IMR-90 (cell line): ENCODE measurements at regions not wholly inside any gene's neighbourhood (a gene's known extent, or its start where the extent isn't known, plus 50 kb on each side); places are given as distances from the start of the nearest gene placed in this dataset.

Experiments
- ATAC-seq: fragments of 200-7000 bp; cut with Tn5 transposase; 2 replicates; pipeline ENCODE4 v1.9.1; 2020; ENCODE audit warnings: low read depth, mild to moderate bottlenecking, moderate library complexity
- BruUV-seq: library from RNA; stranded (reverse); fragments of 400-500 nt; replicated peaks from 2 replicates; lab custom pipeline; 2021; lab: Mats Ljungman, UMichigan
- CTCF ChIA-PET: fragments of 300-600 bp; formaldehyde crosslinking; extraction: SDS; loops from one replicate; lab custom pipeline; 2021; ENCODE audit warnings: antibody characterized with exemption; lab: Yijun Ruan, JAX
- POLR2A ChIA-PET: fragments of 300-600 bp; sonication (Branson Sonifier 250); formaldehyde crosslinking; loops from one replicate; lab custom pipeline; 2022; ENCODE audit warnings: antibody characterized with exemption; ENCODE audit not compliant: unreplicated experiment; lab: Charles Lee
- DNase-seq: peaks from one replicate; pipeline ENCODE4 v3.0.0; 2013
- H2AFZ ChIP-seq: replicated peaks from 2 replicates; pipeline ENCODE3; 2013; ENCODE audit warnings: low read length, mild to moderate bottlenecking; ENCODE audit not compliant: poor library complexity
- H2AK5ac ChIP-seq: 2 replicates; pipeline ENCODE4 v1.6.1; 2013; ENCODE audit warnings: low read depth, low read length, inconsistent platforms
- H2AK9ac ChIP-seq: replicated peaks from 2 replicates; pipeline ENCODE3; 2013; ENCODE audit warnings: mild to moderate bottlenecking, low read depth, low read length, moderate library complexity; ENCODE audit not compliant: poor library complexity
- H2BK120ac ChIP-seq: 2 replicates; pipeline ENCODE4 v1.6.1; 2013; ENCODE audit warnings: low read depth, low read length, inconsistent platforms
- H2BK15ac ChIP-seq: 3 replicates; pipeline ENCODE4 v1.6.1; 2013; ENCODE audit warnings: low read depth, low read length, inconsistent platforms
- H2BK20ac ChIP-seq: 2 replicates; pipeline ENCODE4 v1.6.1; 2013; ENCODE audit warnings: low read depth, mild to moderate bottlenecking, inconsistent platforms, low read length, moderate library complexity
- H2BK5ac ChIP-seq: 2 replicates; pipeline ENCODE4 v1.6.1; 2013; ENCODE audit warnings: mild to moderate bottlenecking, low read depth, low read length, inconsistent platforms; ENCODE audit not compliant: poor library complexity, severe bottlenecking
- H3K14ac ChIP-seq: replicated peaks from 2 replicates; pipeline ENCODE4 v1.6.1; 2013; ENCODE audit warnings: low read depth, low read length, inconsistent platforms
- H3K18ac ChIP-seq: 2 replicates; pipeline ENCODE4 v1.6.1; 2013; ENCODE audit warnings: low read depth, low read length, control low read depth
- H3K23ac ChIP-seq: 2 replicates; pipeline ENCODE4 v1.6.1; 2013; ENCODE audit warnings: low read depth, low read length, inconsistent platforms
- H3K27ac ChIP-seq: 2 replicates; pipeline ENCODE4 v1.5.1; 2013; ENCODE audit warnings: mild to moderate bottlenecking, control low read depth, low read length; ENCODE audit not compliant: insufficient read depth
- H3K27me3 ChIP-seq: 2 replicates; pipeline ENCODE4 v1.6.1; 2013; ENCODE audit warnings: low read length; ENCODE audit not compliant: control insufficient read depth, insufficient read depth
- H3K36me3 ChIP-seq: 2 replicates; pipeline ENCODE4 v1.6.1; 2013; ENCODE audit warnings: low read length, mixed read lengths; ENCODE audit not compliant: control insufficient read depth, insufficient read depth
- H3K4ac ChIP-seq: 2 replicates; pipeline ENCODE4 v1.6.1; 2013; ENCODE audit warnings: low read depth, low read length, inconsistent platforms
- H3K4me1 ChIP-seq: 2 replicates; pipeline ENCODE4 v1.6.1; 2013; ENCODE audit warnings: low read length, mixed read lengths; ENCODE audit not compliant: control insufficient read depth, insufficient read depth
- H3K4me2 ChIP-seq: 2 replicates; pipeline ENCODE4 v1.6.1; 2013; ENCODE audit warnings: low read depth, mild to moderate bottlenecking, control low read depth, low read length, moderate library complexity
- H3K4me3 ChIP-seq: 2 replicates; pipeline ENCODE4 v1.5.1; 2013; ENCODE audit warnings: low read depth, mild to moderate bottlenecking, control low read depth, low read length, moderate library complexity; ENCODE audit not compliant: insufficient read depth
- H3K56ac ChIP-seq: 2 replicates; pipeline ENCODE4 v1.6.1; 2013; ENCODE audit warnings: low read length, inconsistent platforms; ENCODE audit not compliant: insufficient read depth; ENCODE audit errors: extremely low read depth
- H3K79me1 ChIP-seq, 2 experiments: 2 replicates each; pipeline ENCODE4 v1.6.1; 2013; ENCODE audit warnings: low read length in 2 of 2, inconsistent platforms in 1 of 2, low read depth in 1 of 2
- H3K9ac ChIP-seq: 2 replicates; pipeline ENCODE4 v1.6.1; 2013; ENCODE audit warnings: low read depth, low read length, control low read depth
- H3K9me1 ChIP-seq: 2 replicates; pipeline ENCODE4 v1.6.1; 2013; ENCODE audit warnings: low read length, inconsistent platforms; ENCODE audit not compliant: insufficient read depth
- H3K9me3 ChIP-seq: 2 replicates; pipeline ENCODE4 v1.6.1; 2013; ENCODE audit warnings: low read length; ENCODE audit not compliant: control insufficient read depth, insufficient read depth
- H4K20me1 ChIP-seq: 2 replicates; pipeline ENCODE4 v1.6.1; 2013; ENCODE audit warnings: low read length, inconsistent platforms; ENCODE audit not compliant: insufficient read depth
- H4K5ac ChIP-seq: 2 replicates; pipeline ENCODE4 v1.6.1; 2013; ENCODE audit warnings: mild to moderate bottlenecking, low read depth, low read length, control low read depth
- H4K8ac ChIP-seq, 2 experiments: 2 replicates each; pipeline ENCODE4 v1.6.1; 2013; ENCODE audit warnings: low read depth in 2 of 2, low read length in 2 of 2, control low read depth in 1 of 2, inconsistent platforms in 1 of 2
- H4K91ac ChIP-seq: 2 replicates; pipeline ENCODE4 v1.6.1; 2013; ENCODE audit warnings: low read depth, low read length, inconsistent platforms; ENCODE audit not compliant: insufficient read depth
- BHLHE40 ChIP-seq: fragments of 150-350 bp; IDR thresholded peaks from 2 replicates; pipeline ENCODE4 v1.6.1; 2016; ENCODE audit warnings: mild to moderate bottlenecking, low read depth, low read length
- CEBPB ChIP-seq: IDR thresholded peaks from 2 replicates; pipeline ENCODE4 v1.6.1; 2012; ENCODE audit warnings: low read depth, low read length, improper control_type of control experiment
- CHD1 ChIP-seq: IDR thresholded peaks from 2 replicates; pipeline ENCODE4 v1.6.1; 2012; ENCODE audit warnings: low read depth, low read length, improper control_type of control experiment
- CTCF ChIP-seq: conservative IDR thresholded peaks from 2 replicates; pipeline ENCODE4 v1.5.1; 2012; ENCODE audit warnings: mild to moderate bottlenecking, low read depth, low read length, improper control_type of control experiment
- ELK1 ChIP-seq: fragments of 150-350 bp; IDR thresholded peaks from 2 replicates; pipeline ENCODE4 v1.6.1; 2016; ENCODE audit warnings: low read depth, mild to moderate bottlenecking, low read length, moderate library complexity, borderline replicate concordance
- MAFK ChIP-seq: IDR thresholded peaks from 2 replicates; pipeline ENCODE4 v1.6.1; 2012; ENCODE audit warnings: low read depth, low read length, improper control_type of control experiment
- MAZ ChIP-seq: IDR thresholded peaks from 2 replicates; pipeline ENCODE4 v1.6.1; 2012; ENCODE audit warnings: low read depth, mild to moderate bottlenecking, low read length, improper control_type of control experiment, moderate library complexity, borderline replicate concordance
- MXI1 ChIP-seq: IDR thresholded peaks from 2 replicates; pipeline ENCODE4 v1.6.1; 2012; ENCODE audit warnings: low read depth, mild to moderate bottlenecking, low read length, moderate library complexity, borderline replicate concordance
- NFE2L2 ChIP-seq: fragments of 150-350 bp; IDR thresholded peaks from 2 replicates; pipeline ENCODE4 v1.6.1; 2016; ENCODE audit warnings: low read depth, mild to moderate bottlenecking, low read length
- RAD21 ChIP-seq: IDR thresholded peaks from 2 replicates; pipeline ENCODE4 v1.6.1; 2012; ENCODE audit warnings: low read length, improper control_type of control experiment
- RCOR1 ChIP-seq: IDR thresholded peaks from 2 replicates; pipeline ENCODE4 v1.6.1; 2012; ENCODE audit warnings: mild to moderate bottlenecking, low read length, improper control_type of control experiment; ENCODE audit not compliant: insufficient replicate concordance
- RFX5 ChIP-seq: IDR thresholded peaks from 2 replicates; pipeline ENCODE4 v1.8.0; 2012; ENCODE audit warnings: low read depth, mild to moderate bottlenecking, low read length, moderate library complexity
- SMC3 ChIP-seq: fragments of 150-350 bp; IDR thresholded peaks from 2 replicates; pipeline ENCODE4 v1.6.1; 2016; ENCODE audit warnings: low read depth, mild to moderate bottlenecking, antibody characterized with exemption, low read length, moderate library complexity
- WGBS, 2 experiments: methylation state at CpG; one replicate each; pipeline versions ENCODE4 v1.1.5 to v1.1.7; 2013; ENCODE audit warnings: missing lambda C conversion rate in 2 of 2; ENCODE audit not compliant: insufficient read length in 1 of 2; ENCODE audit errors: extremely low coverage in 2 of 2; 5-methylcytosine and 5-hydroxymethylcytosine counted together
- dilution Hi-C: fragments of 300-500 bp; cut with HindIII; formaldehyde crosslinking; loops from one replicate; pipeline ENCODE4 v1.14.3; 2018; ENCODE audit warnings: low sequenced_read_pairs; ENCODE audit not compliant: unreplicated experiment
- in situ Hi-C: fragments of 300-500 bp; cut with MboI; formaldehyde crosslinking; loops from 3 replicates; pipeline ENCODE4 v1.14.3; 2019; ENCODE audit warnings: low sequenced_read_pairs, inconsistent platforms, mixed read lengths
- intact Hi-C: fragments of 100-400 bp; cut with micrococcal nuclease; formaldehyde crosslinking; loops from 2 replicates; pipeline ENCODE4 v1.10.0; 2022

GRCh38 chr3:139808201-139808600, 126.8 kb upstream of the CLSTN2 start:
- no peak overlapping the region for H3K23ac ChIP-seq
- TF ChIP-seq RCOR1 (no peak), RAD21 (no peak), MAZ (no peak), CHD1 (no peak), CTCF (no peak), NFE2L2 (no peak), BHLHE40 (no peak), MAFK (no peak), CEBPB (no peak), RFX5 (no peak), SMC3 (no peak), ELK1 (no peak), MXI1 (no peak)
- WGBS, 2 experiments = 80% methylated on average over 2 of the region's 5 CpGs; no CpG with 5 or more reads in 1 of the 2 experiments
- no peaks in the 10 kb centered on the region for H3K27me3 ChIP-seq
- in situ Hi-C loops = no loop called here
- H3K4ac ChIP-seq = no peak overlapping the region
- H4K5ac ChIP-seq = no peak overlapping the region
- ChIA-PET POLR2A (no interaction called here), CTCF (no interaction called here)
- intact Hi-C loops = no loop called here
- H3K9me1 ChIP-seq = no peaks in the 10 kb centered on the region
- ATAC-seq (no peak), DNase-seq (no peak)
- dilution Hi-C loops = no loop called here
- no peaks in the 10 kb centered on the region for H3K4me1 ChIP-seq
- H4K8ac ChIP-seq = no peak overlapping the region
- no peak overlapping the region for H2AFZ ChIP-seq
- no peak overlapping the region for H2BK15ac ChIP-seq
- BruUV-seq = no TSS peak
- H3K14ac ChIP-seq = no peak overlapping the region
- H3K4me2 ChIP-seq = no peak overlapping the region
- H2BK120ac ChIP-seq = no peak overlapping the region
- no peak overlapping the region for H3K27ac ChIP-seq
- no peak overlapping the region for H3K9ac ChIP-seq
- no peak overlapping the region for H2BK20ac ChIP-seq
- no peak overlapping the region for H2AK5ac ChIP-seq
- H4K91ac ChIP-seq = no peak overlapping the region
- H3K79me1 ChIP-seq = no peaks in the 10 kb centered on the region
- no peaks in the 10 kb centered on the region for H3K36me3 ChIP-seq
- H2BK5ac ChIP-seq = no peak overlapping the region
- no peak overlapping the region for H2AK9ac ChIP-seq
- no peaks in the 10 kb centered on the region for H3K9me3 ChIP-seq
- no peak overlapping the region for H3K4me3 ChIP-seq
- no peaks in the 10 kb centered on the region for H4K20me1 ChIP-seq
- no peak overlapping the region for H3K18ac ChIP-seq
- H3K56ac ChIP-seq = no peak overlapping the region
